H9 (cell line): ENCODE measurements at regions not wholly inside any gene's neighbourhood (a gene's known extent, or its start where the extent isn't known, plus 50 kb on each side); places are given as distances from the start of the nearest gene placed in this dataset.

Experiments
- DNase-seq: peaks from one replicate; pipeline ENCODE4 v3.0.0-alpha.2; 2017
- H2AFZ ChIP-seq: one replicate; pipeline ENCODE4 v1.6.1; 2013; ENCODE audit warnings: mild to moderate bottlenecking, low read length, control low read depth, moderate library complexity
- H2AK5ac ChIP-seq: 2 replicates; pipeline ENCODE4 v1.6.1; 2013; ENCODE audit warnings: low read length, control low read depth, mixed read lengths; ENCODE audit not compliant: insufficient read length
- H2BK120ac ChIP-seq: one replicate; pipeline ENCODE4 v1.6.1; 2013; ENCODE audit warnings: low read depth, mild to moderate bottlenecking, low read length, control low read depth, inconsistent platforms; ENCODE audit not compliant: poor library complexity, severe bottlenecking
- H2BK12ac ChIP-seq: 2 replicates; pipeline ENCODE4 v1.6.1; 2013; ENCODE audit warnings: low read length, control low read depth, mixed read lengths, low read depth; ENCODE audit not compliant: insufficient read length
- H2BK15ac ChIP-seq: 2 replicates; pipeline ENCODE4 v1.6.1; 2013; ENCODE audit warnings: low read depth, low read length, control low read depth
- H2BK20ac ChIP-seq: one replicate; pipeline ENCODE4 v1.6.1; 2013; ENCODE audit warnings: low read depth, mild to moderate bottlenecking, low read length, control low read depth, inconsistent platforms; ENCODE audit not compliant: poor library complexity, severe bottlenecking
- H2BK5ac ChIP-seq: 2 replicates; pipeline ENCODE4 v1.6.1; 2013; ENCODE audit warnings: low read length, control low read depth, mixed read lengths; ENCODE audit not compliant: insufficient read length
- H3K14ac ChIP-seq: 2 replicates; pipeline ENCODE4 v1.6.1; 2013; ENCODE audit warnings: low read length, control low read depth; ENCODE audit not compliant: insufficient read depth
- H3K18ac ChIP-seq: 2 replicates; pipeline ENCODE4 v1.6.1; 2013; ENCODE audit warnings: low read depth, mild to moderate bottlenecking, mixed read lengths, low read length, control low read depth; ENCODE audit not compliant: insufficient read length
- H3K23ac ChIP-seq: 2 replicates; pipeline ENCODE4 v1.6.1; 2013; ENCODE audit warnings: low read length, control low read depth, mixed read lengths, low read depth; ENCODE audit not compliant: insufficient read length
- H3K23me2 ChIP-seq: 2 replicates; pipeline ENCODE4 v1.6.1; 2013; ENCODE audit warnings: low read depth, mild to moderate bottlenecking, mixed read lengths, low read length, control low read depth; ENCODE audit not compliant: insufficient read length, poor library complexity, severe bottlenecking
- H3K27ac ChIP-seq: 2 replicates; pipeline ENCODE4 v1.5.1; 2013; ENCODE audit warnings: low read length, control low read depth, mixed read lengths, low read depth; ENCODE audit not compliant: insufficient read length
- H3K27me3 ChIP-seq: 2 replicates; pipeline ENCODE4 v1.6.1; 2013; ENCODE audit warnings: low read length, control low read depth, inconsistent platforms; ENCODE audit not compliant: insufficient read depth
- H3K4ac ChIP-seq: 2 replicates; pipeline ENCODE4 v1.6.1; 2013; ENCODE audit warnings: low read depth, mild to moderate bottlenecking, control low read depth, inconsistent platforms, low read length, moderate library complexity
- H3K4me1 ChIP-seq: 2 replicates; pipeline ENCODE4 v1.6.1; 2013; ENCODE audit warnings: low read length, control low read depth, inconsistent platforms; ENCODE audit not compliant: insufficient read depth
- H3K4me2 ChIP-seq: 2 replicates; pipeline ENCODE4 v1.6.1; 2013; ENCODE audit warnings: low read length, control low read depth, mixed read lengths; ENCODE audit not compliant: insufficient read length, insufficient read depth
- H3K56ac ChIP-seq: 2 replicates; pipeline ENCODE4 v1.6.1; 2013; ENCODE audit warnings: low read depth, mild to moderate bottlenecking, mixed read lengths, low read length, control low read depth; ENCODE audit not compliant: insufficient read length
- H3K79me1 ChIP-seq: 2 replicates; pipeline ENCODE4 v1.6.1; 2013; ENCODE audit warnings: low read depth, mild to moderate bottlenecking, moderate library complexity, low read length, control low read depth, inconsistent platforms; ENCODE audit not compliant: insufficient read depth, poor library complexity, severe bottlenecking
- H3K79me2 ChIP-seq: 2 replicates; pipeline ENCODE4 v1.6.1; 2013; ENCODE audit warnings: low read length, control low read depth, inconsistent platforms; ENCODE audit not compliant: insufficient read depth
- H3K9ac ChIP-seq: 2 replicates; pipeline ENCODE4 v1.6.1; 2013; ENCODE audit warnings: low read length, control low read depth, mixed read lengths; ENCODE audit not compliant: insufficient read length; ENCODE audit errors: extremely low read depth
- H3K9me3 ChIP-seq: one replicate; pipeline ENCODE4 v1.6.1; 2013; ENCODE audit warnings: low read depth, low read length, inconsistent platforms; ENCODE audit not compliant: control insufficient read depth
- H3T11ph ChIP-seq: one replicate; pipeline ENCODE4 v1.6.1; 2013; ENCODE audit warnings: mild to moderate bottlenecking, low read length, control low read depth, inconsistent platforms
- H4K20me1 ChIP-seq: one replicate; pipeline ENCODE4 v1.6.1; 2013; ENCODE audit not compliant: control insufficient read depth, insufficient read length, insufficient read depth
- H4K5ac ChIP-seq: 2 replicates; pipeline ENCODE4 v1.6.1; 2013; ENCODE audit warnings: low read depth, mild to moderate bottlenecking, mixed read lengths, low read length, control low read depth; ENCODE audit not compliant: insufficient read length
- H4K8ac ChIP-seq: replicated peaks from 2 replicates; pipeline ENCODE4 v1.6.1; 2013; ENCODE audit warnings: low read length, control low read depth, mixed read lengths, low read depth; ENCODE audit not compliant: insufficient read length
- H4K91ac ChIP-seq: 2 replicates; pipeline ENCODE4 v1.6.1; 2013; ENCODE audit warnings: low read depth, mild to moderate bottlenecking, moderate library complexity, mixed read lengths, low read length, control low read depth; ENCODE audit not compliant: insufficient read length
- H3K27ac Mint-ChIP-seq, 3 experiments: 2 replicates in 2 of 3; 3 replicates in 1 of 3; pipeline ENCODE4 v1.8.0; 2020 to 2021; ENCODE audit warnings: mixed read lengths in 3 of 3, mild to moderate bottlenecking in 1 of 3, moderate library complexity in 1 of 3
- H3K27me3 Mint-ChIP-seq: 2 replicates; pipeline ENCODE4 v1.8.0; 2021; ENCODE audit warnings: low read depth, mild to moderate bottlenecking, moderate library complexity, mixed read lengths
- H3K36me3 Mint-ChIP-seq, 3 experiments: 2 replicates in 2 of 3; 3 replicates in 1 of 3; pipeline ENCODE4 v1.8.0; 2020 to 2021; ENCODE audit warnings: low read depth in 3 of 3, mixed read lengths in 3 of 3; ENCODE audit not compliant: insufficient read depth in 1 of 3
- H3K4me1 Mint-ChIP-seq, 2 experiments: 2 replicates each; pipeline ENCODE4 v1.8.0; 2020; ENCODE audit warnings: mixed read lengths in 2 of 2
- H3K4me3 Mint-ChIP-seq, 2 experiments: 2 replicates in 1 of 2; 3 replicates in 1 of 2; pipeline ENCODE4 v1.8.0; 2020 to 2021; ENCODE audit warnings: mild to moderate bottlenecking in 2 of 2, mixed read lengths in 2 of 2, moderate library complexity in 1 of 2
- H3K9me3 Mint-ChIP-seq, 2 experiments: 2 replicates in 1 of 2; 3 replicates in 1 of 2; pipeline ENCODE4 v1.8.0; 2020; ENCODE audit warnings: mild to moderate bottlenecking in 2 of 2, mixed read lengths in 2 of 2, moderate library complexity in 1 of 2
- CTCF ChIP-seq: fragments of 200-600 bp; sonication (generic); conservative IDR thresholded peaks from 3 replicates; pipeline ENCODE4 v1.8.0; 2021; ENCODE audit warnings: antibody characterized with exemption, mild to moderate bottlenecking
- WGBS: extraction: QIAGEN DNeasy Blood & Tissue Kit; methylation state at CpG from one replicate; pipeline ENCODE4 v1.1.7; 2013; ENCODE audit warnings: missing lambda C conversion rate, low lambda C conversion rate, mixed read lengths; ENCODE audit not compliant: insufficient read length; ENCODE audit errors: extremely low coverage; 5-methylcytosine and 5-hydroxymethylcytosine counted together

GRCh38 chr13:112242777-112243176 lies 133.4 kb upstream of the SPACA7 start:
- Histone ChIP-seq H3K27ac (no peak overlapping the region), H2BK5ac (no peak overlapping the region), H3K27me3 (no peaks in the 10 kb centered on the region), H3T11ph (no peak overlapping the region), H3K9me3 (no peaks in the 10 kb centered on the region), H3K79me1 (no peaks in the 10 kb centered on the region), H4K8ac (no peak overlapping the region), H2AFZ (no peak overlapping the region), H2BK12ac (no peak overlapping the region), H3K23me2 (no peaks in the 10 kb centered on the region), H3K79me2 (no peaks in the 10 kb centered on the region), H2AK5ac (no peak overlapping the region), H3K4ac (no peak overlapping the region), H2BK120ac (no peak overlapping the region), H3K56ac (no peak overlapping the region), H3K23ac (no peak overlapping the region), H3K18ac (no peak overlapping the region), H3K9ac (no peak overlapping the region), H3K14ac (no peak overlapping the region; the same call in 1 of the 2 replicates), H3K4me1 (no peaks in the 10 kb centered on the region; the same call in 1 of the 2 replicates), H3K4me2 (no peak overlapping the region), H4K5ac (no peak overlapping the region), H2BK20ac (no peak overlapping the region), H2BK15ac (no peak overlapping the region), H4K91ac (no peak overlapping the region), H4K20me1 (no peaks in the 10 kb centered on the region)
- peaks cover 4 to 5% of the 10 kb centered on the region in 2 experiments for H3K4me1 Mint-ChIP-seq
- H3K27ac Mint-ChIP-seq, result no peak overlapping the region
- no peak overlapping the region for H3K4me3 Mint-ChIP-seq
- no peak for DNase-seq
- H3K27me3 Mint-ChIP-seq, result peaks cover 30% of the 10 kb centered on the region
- peaks cover 3 to 6% (median 3%) of the 10 kb centered on the region in 3 experiments; a peak in 6 of 7 replicates for H3K36me3 Mint-ChIP-seq
- no peak for TF ChIP-seq CTCF
- H3K9me3 Mint-ChIP-seq, result peaks cover 12 to 18% of the 10 kb centered on the region in 2 experiments
- no CpG with 5 or more reads among the region's 7 CpGs for WGBS
